ENCODE measurements at regions not wholly inside any gene's neighbourhood (a gene's known extent, or its start where the extent isn't known, plus 50 kb on each side); places are given as distances from the start of the nearest gene placed in this dataset.

GRCh38 chr9:23254404-23255184, 571.4 kb downstream of the ELAVL2 start:
- H3K4me3 ChIP-seq, result no peak overlapping the region
- H3K27ac ChIP-seq, result no peak overlapping the region

- Histone ChIP-seq H3K27ac (no peak overlapping the region), H3K4me3 (no peak overlapping the region)
Observed at GRCh38 chr9:23255346-23255745, 570.7 kb downstream of the ELAVL2 start.

- Histone ChIP-seq H3K27ac (no peak overlapping the region), H3K4me3 (no peak overlapping the region)
Observed at GRCh38 chr9:23258569-23258968, 567.5 kb downstream of the ELAVL2 start.

- Histone ChIP-seq H3K4me3 (no peak overlapping the region), H3K27ac (no peak overlapping the region)
Observed at GRCh38 chr9:23278561-23278960, 547.5 kb downstream of the ELAVL2 start.

- H3K4me3 ChIP-seq, result no peak overlapping the region
- no peak overlapping the region for H3K27ac ChIP-seq
Observed at GRCh38 chr9:23287390-23287789, 538.6 kb downstream of the ELAVL2 start.

GRCh38 chr9:23288545-23288944, 537.5 kb downstream of the ELAVL2 start:
- H3K4me3 ChIP-seq, result no peak overlapping the region
- H3K27ac ChIP-seq, result no peak overlapping the region

- no peak overlapping the region for H3K4me3 ChIP-seq
Observed at GRCh38 chr9:23290973-23291372, 535.1 kb downstream of the ELAVL2 start.

GRCh38 chr9:23302281-23302680, 523.8 kb downstream of the ELAVL2 start:
- no peak overlapping the region for H3K27ac ChIP-seq
- H3K4me3 ChIP-seq, result no peak overlapping the region

More at GRCh38 chr9:23290973-23291372, 535.1 kb downstream of the ELAVL2 start:
- no peak overlapping the region for H3K27ac ChIP-seq

- no peak overlapping the region for H3K27ac ChIP-seq
- no peak overlapping the region for H3K4me3 ChIP-seq
Observed at GRCh38 chr9:23306731-23307130, 519.3 kb downstream of the ELAVL2 start.

- H3K27ac ChIP-seq, result no peak overlapping the region
Observed at GRCh38 chr9:23307731-23308513, 518.1 kb downstream of the ELAVL2 start.

GRCh38 chr9:23309800-23310199, 516.2 kb downstream of the ELAVL2 start:
- Histone ChIP-seq H3K4me3 (no peak overlapping the region), H3K27ac (no peak overlapping the region)

More at GRCh38 chr9:23307731-23308513, 518.1 kb downstream of the ELAVL2 start:
- no peak overlapping the region for H3K4me3 ChIP-seq

GRCh38 chr9:23314247-23314646, 511.8 kb downstream of the ELAVL2 start:
- no peak overlapping the region for H3K27ac ChIP-seq
- H3K4me3 ChIP-seq, result no peak overlapping the region

- Histone ChIP-seq H3K27ac (no peak overlapping the region), H3K4me3 (no peak overlapping the region)
Observed at GRCh38 chr9:23319092-23319491, 506.9 kb downstream of the ELAVL2 start.

GRCh38 chr9:23321049-23321448, 505.0 kb downstream of the ELAVL2 start:
- no peak overlapping the region for H3K4me3 ChIP-seq
- no peak overlapping the region for H3K27ac ChIP-seq

GRCh38 chr9:23322392-23322791, 503.6 kb downstream of the ELAVL2 start:
- H3K4me3 ChIP-seq, result no peak overlapping the region
- no peak overlapping the region for H3K27ac ChIP-seq

- H3K4me3 ChIP-seq, result no peak overlapping the region
- H3K27ac ChIP-seq, result no peak overlapping the region
Observed at GRCh38 chr9:23324511-23324910, 501.5 kb downstream of the ELAVL2 start.

- Histone ChIP-seq H3K4me3 (no peak overlapping the region), H3K27ac (no peak overlapping the region)
Observed at GRCh38 chr9:23326597-23326996, 499.4 kb downstream of the ELAVL2 start.

GRCh38 chr9:23341346-23341745, 484.7 kb downstream of the ELAVL2 start:
- no peak overlapping the region for H3K27ac ChIP-seq
- H3K4me3 ChIP-seq, result no peak overlapping the region

GRCh38 chr9:23342291-23342690, 483.7 kb downstream of the ELAVL2 start:
- Histone ChIP-seq H3K4me3 (no peak overlapping the region), H3K27ac (no peak overlapping the region)

- no peak overlapping the region for H3K27ac ChIP-seq
Observed at GRCh38 chr9:23343226-23343625, 482.8 kb downstream of the ELAVL2 start.

GRCh38 chr9:23361096-23361495, 464.9 kb downstream of the ELAVL2 start:
- Histone ChIP-seq H3K4me3 (no peak overlapping the region), H3K27ac (no peak overlapping the region)

More at GRCh38 chr9:23343226-23343625, 482.8 kb downstream of the ELAVL2 start:
- H3K4me3 ChIP-seq, result no peak overlapping the region

Data from skin epidermis (tissue), 12 donors.